Dendritic cell treated with granulocyte-macrophage colony-stimulating factor and Interleukin-4, amounts not matched to agents 40 ng/mL and 50 ng/mL, for 4 days (primary cell): ENCODE measurements at regions not wholly inside any gene's neighbourhood (a gene's known extent, or its start where the extent isn't known, plus 50 kb on each side); places are given as distances from the start of the nearest gene placed in this dataset.

Experiments
- H3K27ac Mint-ChIP-seq: one replicate; pipeline ENCODE4 v1.8.0; 2022; ENCODE audit warnings: mild to moderate bottlenecking, mixed read lengths
- H3K27me3 Mint-ChIP-seq: one replicate; pipeline ENCODE4 v1.8.0; 2022; ENCODE audit warnings: mild to moderate bottlenecking, mixed read lengths
- H3K36me3 Mint-ChIP-seq: one replicate; pipeline ENCODE4 v1.8.0; 2022; ENCODE audit warnings: low read depth, mixed read lengths
- H3K4me1 Mint-ChIP-seq: one replicate; pipeline ENCODE4 v1.8.0; 2022; ENCODE audit warnings: low read depth, mixed read lengths
- H3K4me3 Mint-ChIP-seq: one replicate; pipeline ENCODE4 v1.8.0; 2022; ENCODE audit warnings: mild to moderate bottlenecking, moderate library complexity, mixed read lengths
- H3K9me3 Mint-ChIP-seq: one replicate; pipeline ENCODE4 v1.8.0; 2022; ENCODE audit warnings: mixed read lengths
- intact Hi-C: fragments of 100-400 bp; cut with micrococcal nuclease; formaldehyde crosslinking; loops from one replicate; pipeline ENCODE4 v1.15.0; 2022

GRCh38 chr1:55586771-55587170 is 371.6 kb upstream of the USP24 start:
- intact Hi-C loops = no loop called here
- H3K4me1 Mint-ChIP-seq = no peaks in the 10 kb centered on the region
- H3K4me3 Mint-ChIP-seq = no peak overlapping the region
- H3K27me3 Mint-ChIP-seq = no peaks in the 10 kb centered on the region
- no peak overlapping the region for H3K27ac Mint-ChIP-seq
- H3K36me3 Mint-ChIP-seq = no peaks in the 10 kb centered on the region
- no peaks in the 10 kb centered on the region for H3K9me3 Mint-ChIP-seq

- no peaks in the 10 kb centered on the region for H3K36me3 Mint-ChIP-seq
- no peaks in the 10 kb centered on the region for H3K4me1 Mint-ChIP-seq
- no peak overlapping the region for H3K27ac Mint-ChIP-seq
- no peaks in the 10 kb centered on the region for H3K9me3 Mint-ChIP-seq
- no peak overlapping the region for H3K4me3 Mint-ChIP-seq
- H3K27me3 Mint-ChIP-seq = no peaks in the 10 kb centered on the region
- intact Hi-C loops = no loop called here
These were observed 370.2 kb upstream of the USP24 start for GRCh38 chr1:55585402-55585792.

- no peaks in the 10 kb centered on the region for H3K27me3 Mint-ChIP-seq
- no peaks in the 10 kb centered on the region for H3K9me3 Mint-ChIP-seq
- intact Hi-C loops = no loop called here
- no peak overlapping the region for H3K4me3 Mint-ChIP-seq
- no peak overlapping the region for H3K27ac Mint-ChIP-seq
- H3K36me3 Mint-ChIP-seq = no peaks in the 10 kb centered on the region
- no peaks in the 10 kb centered on the region for H3K4me1 Mint-ChIP-seq
These were observed 369.6 kb upstream of the USP24 start for GRCh38 chr1:55584526-55585401.

GRCh38 chr1:55582084-55582483 is 366.9 kb upstream of the USP24 start:
- H3K9me3 Mint-ChIP-seq = no peaks in the 10 kb centered on the region
- no peaks in the 10 kb centered on the region for H3K36me3 Mint-ChIP-seq
- intact Hi-C loops = no loop called here
- H3K27me3 Mint-ChIP-seq = peaks cover 1% of the 10 kb centered on the region
- no peak overlapping the region for H3K4me3 Mint-ChIP-seq
- H3K4me1 Mint-ChIP-seq = no peaks in the 10 kb centered on the region
- no peak overlapping the region for H3K27ac Mint-ChIP-seq

- Mint-ChIP-seq H3K27me3 (peaks cover 2% of the 10 kb centered on the region), H3K27ac (no peak overlapping the region), H3K4me3 (no peak overlapping the region), H3K9me3 (no peaks in the 10 kb centered on the region), H3K4me1 (no peaks in the 10 kb centered on the region), H3K36me3 (no peaks in the 10 kb centered on the region)
- intact Hi-C loops = no loop called here
These were observed 365.7 kb upstream of the USP24 start for GRCh38 chr1:55580845-55581332.

- H3K36me3 Mint-ChIP-seq = no peaks in the 10 kb centered on the region
- no peak overlapping the region for H3K27ac Mint-ChIP-seq
- H3K27me3 Mint-ChIP-seq = peaks cover 2% of the 10 kb centered on the region
- no peaks in the 10 kb centered on the region for H3K9me3 Mint-ChIP-seq
- H3K4me3 Mint-ChIP-seq = no peak overlapping the region
- H3K4me1 Mint-ChIP-seq = no peaks in the 10 kb centered on the region
- intact Hi-C loops = no loop called here
These were observed 364.3 kb upstream of the USP24 start for GRCh38 chr1:55579332-55580001.

- no peak overlapping the region for H3K27ac Mint-ChIP-seq
- H3K4me1 Mint-ChIP-seq = no peaks in the 10 kb centered on the region
- H3K27me3 Mint-ChIP-seq = peaks cover 4% of the 10 kb centered on the region
- intact Hi-C loops = no loop called here
- H3K36me3 Mint-ChIP-seq = no peaks in the 10 kb centered on the region
- no peak overlapping the region for H3K4me3 Mint-ChIP-seq
- no peaks in the 10 kb centered on the region for H3K9me3 Mint-ChIP-seq
These were observed 363.5 kb upstream of the USP24 start for GRCh38 chr1:55578646-55579045.

GRCh38 chr1:55575571-55576279 is 360.6 kb upstream of the USP24 start:
- no peak overlapping the region for H3K27ac Mint-ChIP-seq
- no peak overlapping the region for H3K4me3 Mint-ChIP-seq
- H3K9me3 Mint-ChIP-seq = no peaks in the 10 kb centered on the region
- H3K27me3 Mint-ChIP-seq = peaks cover 4% of the 10 kb centered on the region
- no peaks in the 10 kb centered on the region for H3K36me3 Mint-ChIP-seq
- intact Hi-C loops = no loop called here
- no peaks in the 10 kb centered on the region for H3K4me1 Mint-ChIP-seq

- H3K27me3 Mint-ChIP-seq = peaks cover 4% of the 10 kb centered on the region
- no peak overlapping the region for H3K4me3 Mint-ChIP-seq
- H3K4me1 Mint-ChIP-seq = no peaks in the 10 kb centered on the region
- H3K36me3 Mint-ChIP-seq = no peaks in the 10 kb centered on the region
- intact Hi-C loops = no loop called here
- H3K9me3 Mint-ChIP-seq = no peaks in the 10 kb centered on the region
- no peak overlapping the region for H3K27ac Mint-ChIP-seq
These were observed 359.6 kb upstream of the USP24 start for GRCh38 chr1:55574691-55575225.

- H3K4me1 Mint-ChIP-seq = no peaks in the 10 kb centered on the region
- no peaks in the 10 kb centered on the region for H3K36me3 Mint-ChIP-seq
- no peak overlapping the region for H3K4me3 Mint-ChIP-seq
- intact Hi-C loops = no loop called here
- H3K9me3 Mint-ChIP-seq = peaks cover 6% of the 10 kb centered on the region
- H3K27ac Mint-ChIP-seq = no peak overlapping the region
- peaks cover 4% of the 10 kb centered on the region for H3K27me3 Mint-ChIP-seq
These were observed 357.9 kb upstream of the USP24 start for GRCh38 chr1:55572878-55573734.

GRCh38 chr1:55571767-55572166 is 356.6 kb upstream of the USP24 start:
- peaks cover 2% of the 10 kb centered on the region for H3K27me3 Mint-ChIP-seq
- intact Hi-C loops = no loop called here
- peaks cover 10% of the 10 kb centered on the region for H3K9me3 Mint-ChIP-seq
- H3K4me1 Mint-ChIP-seq = no peaks in the 10 kb centered on the region
- no peak overlapping the region for H3K4me3 Mint-ChIP-seq
- H3K36me3 Mint-ChIP-seq = no peaks in the 10 kb centered on the region
- H3K27ac Mint-ChIP-seq = no peak overlapping the region

GRCh38 chr1:55569417-55569816 is 354.3 kb upstream of the USP24 start:
- H3K9me3 Mint-ChIP-seq = peaks cover 10% of the 10 kb centered on the region
- H3K4me1 Mint-ChIP-seq = no peaks in the 10 kb centered on the region
- no peak overlapping the region for H3K27ac Mint-ChIP-seq
- H3K27me3 Mint-ChIP-seq = peaks cover 1% of the 10 kb centered on the region
- intact Hi-C loops = no loop called here
- no peaks in the 10 kb centered on the region for H3K36me3 Mint-ChIP-seq
- no peak overlapping the region for H3K4me3 Mint-ChIP-seq

GRCh38 chr1:55568732-55569131 is 353.6 kb upstream of the USP24 start:
- Mint-ChIP-seq H3K27me3 (peaks cover under 1% of the 10 kb centered on the region), H3K9me3 (peaks cover 10% of the 10 kb centered on the region), H3K27ac (no peak overlapping the region), H3K4me3 (no peak overlapping the region), H3K4me1 (no peaks in the 10 kb centered on the region), H3K36me3 (no peaks in the 10 kb centered on the region)
- intact Hi-C loops = no loop called here
